Posterior vena cava (tissue), 2 donors: ENCODE measurements at regions not wholly inside any gene's neighbourhood (a gene's known extent, or its start where the extent isn't known, plus 50 kb on each side); places are given as distances from the start of the nearest gene placed in this dataset.

Experiments used
- DNase-seq: peaks from one replicate; pipeline ENCODE4 v3.0.0-alpha.2; 2020; ENCODE audit warnings: low spot score
- intact Hi-C, 2 donors: fragments of 100-400 bp; cut with DNase I; formaldehyde crosslinking; loops; one replicate each; pipeline versions ENCODE4 v1.14.1 to v1.14.2; 2022 to 2023
- donor health status: DM: yes; HTN: yes; CAD: no.
- donor health status: DM: yes; HTN: yes; CAD: no.

DNA sequence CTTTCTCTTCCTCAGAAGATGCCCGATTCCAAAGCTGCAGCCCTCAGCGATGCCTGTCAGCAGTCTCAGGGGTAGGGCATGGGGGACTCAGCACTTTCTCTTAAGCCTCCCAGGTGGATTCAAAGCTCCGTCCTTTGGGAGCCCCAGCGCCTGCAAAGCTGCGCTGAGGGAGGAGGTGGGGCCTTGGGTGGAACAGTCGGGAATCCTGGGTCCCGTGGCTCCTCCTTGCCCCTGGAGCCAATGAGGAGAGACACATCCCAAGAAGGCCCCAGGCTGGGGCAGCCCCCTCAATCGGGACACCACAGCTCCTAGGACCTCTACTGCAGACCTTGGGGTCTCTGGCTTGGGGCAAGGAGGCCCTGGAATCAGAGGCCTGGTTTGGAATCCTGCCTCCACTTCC is 227.5 kb upstream of the IGF1R start:
- no peak for DNase-seq
- intact Hi-C loops = loop anchor here (2.0 to 10.0 kb wide), 3 partner anchors 108 to 516 kb away; no protein-coding TSS in a partner anchor

GRCh38 chr15:98421419-98422129 is 226.8 kb upstream of the IGF1R start:
- peak; percentile 90 for DNase-seq
- intact Hi-C loops = loop anchor here (2.0 to 10.0 kb wide), 3 partner anchors 109 to 517 kb away; no protein-coding TSS in a partner anchor

GRCh38 chr15:98422130-98422478 is 226.2 kb upstream of the IGF1R start:
- intact Hi-C loops = loop anchor here (5.0 to 10.0 kb wide), 2 partner anchors 110 to 517 kb away; no protein-coding TSS in a partner anchor
- DNase-seq = no peak

DNA sequence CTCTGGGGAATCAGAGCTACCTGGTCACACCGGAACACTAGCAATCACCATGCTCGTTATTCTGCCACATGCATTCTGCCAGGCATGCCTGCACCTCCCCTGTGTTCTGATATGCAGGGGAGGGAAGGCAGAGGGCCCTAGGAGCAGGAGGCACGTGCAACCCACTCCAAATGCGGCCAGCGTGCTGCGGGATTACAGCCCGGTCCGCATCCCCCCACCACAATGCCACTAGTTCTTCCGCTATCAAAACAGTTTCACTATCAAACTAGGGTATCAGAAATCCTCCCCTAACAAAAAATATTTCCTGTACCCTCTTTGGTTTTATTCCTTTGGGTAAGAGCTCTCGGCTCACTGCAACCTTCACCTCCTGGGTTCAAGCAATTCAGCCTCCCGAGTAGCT is 223.2 kb upstream of the IGF1R start:
- intact Hi-C loops = loop anchor here in 1 of 2 donors (10.0 kb wide), 1 partner anchor 520 kb away; no protein-coding TSS in a partner anchor
- no peak for DNase-seq

- no peak for DNase-seq
- intact Hi-C loops = loop anchor here in 1 of 2 donors (10.0 kb wide), 1 partner anchor 523 kb away; no protein-coding TSS in a partner anchor
These were observed 221.0 kb upstream of the IGF1R start for GRCh38 chr15:98427321-98427720.

DNA sequence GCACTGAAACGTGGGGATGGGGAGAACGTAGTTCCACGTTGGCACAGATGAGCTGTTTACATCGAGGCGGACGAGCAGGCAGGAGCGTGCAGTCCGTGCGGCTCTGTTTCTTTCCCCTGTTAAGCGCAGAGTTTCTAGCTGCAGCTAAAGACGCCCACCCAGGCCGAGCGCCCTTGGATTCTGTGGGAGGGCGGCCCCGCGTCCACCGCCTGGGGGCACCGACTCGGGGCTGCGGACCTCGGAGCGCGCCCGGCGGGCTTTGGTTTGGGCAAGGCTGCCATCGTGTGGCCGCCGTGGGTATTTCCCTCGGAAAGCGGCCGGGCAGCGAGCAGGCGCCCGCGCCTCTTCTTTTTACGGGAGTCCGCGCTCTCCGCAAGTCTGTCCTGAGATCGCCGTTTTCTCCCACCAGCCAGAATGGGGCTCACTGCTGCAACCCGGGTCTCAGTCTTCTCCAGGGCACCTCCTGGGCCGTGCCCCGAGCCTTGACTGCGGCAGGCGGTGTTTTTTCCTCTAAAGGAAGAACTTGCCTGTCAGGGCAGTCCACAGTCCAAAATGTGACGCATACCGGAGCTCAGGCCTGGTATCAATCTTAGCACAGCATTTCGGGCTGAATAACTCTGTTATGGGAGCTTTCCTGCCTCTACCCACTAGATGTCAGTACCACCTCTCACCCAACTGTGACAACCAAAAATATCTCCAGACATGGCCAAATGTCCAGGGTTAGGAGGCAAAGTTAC is 219.9 kb upstream of the IGF1R start:
- intact Hi-C loops = loop anchor here in 1 of 2 donors (10.0 kb wide), 1 partner anchor 524 kb away; no protein-coding TSS in a partner anchor
- DNase-seq = peak; percentile 92

DNA sequence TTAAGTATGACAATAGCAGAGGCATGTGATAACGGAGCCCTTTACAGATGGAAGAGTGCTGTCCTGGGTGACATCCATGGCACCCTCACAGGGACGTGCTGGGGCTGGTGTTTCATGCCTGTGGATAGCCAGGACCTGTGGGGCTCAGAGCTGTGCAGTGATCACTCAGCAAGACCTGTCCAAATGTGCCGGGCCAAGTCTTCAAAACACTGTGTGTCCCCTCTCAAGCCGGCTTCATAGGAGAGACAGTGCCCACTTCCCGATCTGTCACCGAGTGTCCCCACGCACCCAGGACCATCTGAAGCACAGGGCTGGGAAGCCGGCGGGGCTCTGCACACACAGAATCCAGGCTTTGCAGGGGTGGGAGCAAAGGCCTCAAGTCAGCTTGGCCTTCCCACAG is 217.2 kb upstream of the IGF1R start:
- no peak for DNase-seq
- intact Hi-C loops = no loop called here

DNA sequence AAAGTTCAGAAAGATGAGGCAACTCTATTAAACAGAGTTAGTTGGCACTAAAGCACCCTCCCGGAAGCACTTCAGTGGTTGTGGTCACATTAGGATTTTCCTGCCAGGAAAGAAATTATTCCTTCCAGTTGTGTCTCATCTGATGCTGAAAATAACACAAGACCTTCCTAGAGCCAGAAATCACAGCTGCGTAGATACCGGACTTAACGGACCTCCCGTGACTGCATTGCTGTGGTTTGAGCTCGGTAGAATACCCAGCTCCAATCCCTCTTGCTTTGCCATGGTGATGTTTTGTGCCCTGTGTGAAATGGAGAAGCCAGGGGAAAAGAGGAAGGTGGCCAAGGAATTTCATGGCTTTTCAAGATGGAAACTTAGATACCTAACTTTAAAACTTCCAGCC is 215.0 kb upstream of the IGF1R start:
- intact Hi-C loops = no loop called here
- no peak for DNase-seq

GRCh38 chr15:98433856-98434255 is 214.5 kb upstream of the IGF1R start:
- intact Hi-C loops = no loop called here

DNA sequence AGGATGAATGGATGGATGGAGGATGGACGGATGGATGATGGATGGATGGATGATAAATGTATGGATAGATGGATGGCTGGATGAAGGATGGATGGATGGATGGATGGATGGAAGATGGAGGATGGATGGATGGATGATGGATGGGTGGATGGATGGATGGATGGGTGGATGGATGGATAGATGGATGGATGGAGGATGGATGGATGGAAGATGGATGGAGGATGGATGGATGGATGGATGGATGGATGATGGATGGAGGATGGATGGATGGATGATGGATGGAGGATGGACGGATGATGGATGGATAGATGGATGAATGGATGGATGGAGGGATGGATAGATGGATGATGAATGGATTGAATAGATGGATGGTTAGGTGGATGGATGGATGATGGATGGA is 210.6 kb upstream of the IGF1R start:
- no peak for DNase-seq
- intact Hi-C loops = no loop called here

More at GRCh38 chr15:98433856-98434255, 214.5 kb upstream of the IGF1R start:
- DNase-seq = no peak

DNA sequence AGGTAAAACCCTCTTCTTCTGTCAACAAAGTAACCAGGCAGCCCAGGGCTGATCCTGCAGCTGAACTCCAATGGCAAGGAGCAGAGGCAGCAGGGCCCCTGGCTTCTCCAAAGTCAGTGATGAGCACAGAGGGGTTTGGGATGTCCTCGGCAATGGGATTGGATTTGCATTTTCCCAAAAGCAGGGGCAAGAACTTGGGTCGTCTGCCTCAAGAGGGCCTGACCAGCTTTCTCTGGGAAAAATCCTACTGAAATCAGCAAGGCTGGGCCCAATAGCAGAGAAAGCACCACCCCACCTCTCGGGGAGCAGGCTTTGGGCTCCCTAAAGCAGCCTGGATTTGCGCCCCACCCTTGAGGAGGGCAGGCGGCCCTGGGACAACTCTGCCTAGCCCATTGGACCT is 210.0 kb upstream of the IGF1R start:
- intact Hi-C loops = no loop called here
- DNase-seq = no peak

GRCh38 chr15:98438907-98439306 is 209.4 kb upstream of the IGF1R start:
- intact Hi-C loops = no loop called here
- no peak for DNase-seq

GRCh38 chr15:98439523-98439942 is 208.8 kb upstream of the IGF1R start:
- no peak for DNase-seq
- intact Hi-C loops = no loop called here

- no peak for DNase-seq
- intact Hi-C loops = loop anchor here in 1 of 2 donors (10.0 kb wide), 2 partner anchors 464 to 634 kb away; no protein-coding TSS in a partner anchor
These were observed 207.4 kb upstream of the IGF1R start for GRCh38 chr15:98440917-98441316.

DNA sequence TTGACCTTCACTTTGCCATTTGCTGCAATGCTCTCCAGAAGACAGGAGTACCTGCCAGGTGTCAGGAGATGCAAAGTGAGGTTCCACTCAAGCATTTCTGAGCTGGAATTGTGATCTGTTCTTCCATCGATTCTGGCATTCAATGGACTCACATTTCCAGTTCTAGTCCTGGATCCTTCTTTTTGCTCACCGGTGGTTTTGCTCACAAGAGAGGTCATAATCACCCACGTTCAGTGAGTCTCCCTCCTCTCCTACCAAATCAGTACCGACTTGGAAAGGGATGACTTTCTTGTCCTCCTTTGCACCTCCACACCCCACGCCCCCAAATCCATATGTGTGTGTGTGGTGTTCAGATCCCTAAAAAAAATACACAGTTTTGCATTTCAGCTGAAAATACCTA is 206.7 kb upstream of the IGF1R start:
- DNase-seq = no peak
- intact Hi-C loops = loop anchor here in 1 of 2 donors (10.0 kb wide), 2 partner anchors 463 to 633 kb away; no protein-coding TSS in a partner anchor

DNA sequence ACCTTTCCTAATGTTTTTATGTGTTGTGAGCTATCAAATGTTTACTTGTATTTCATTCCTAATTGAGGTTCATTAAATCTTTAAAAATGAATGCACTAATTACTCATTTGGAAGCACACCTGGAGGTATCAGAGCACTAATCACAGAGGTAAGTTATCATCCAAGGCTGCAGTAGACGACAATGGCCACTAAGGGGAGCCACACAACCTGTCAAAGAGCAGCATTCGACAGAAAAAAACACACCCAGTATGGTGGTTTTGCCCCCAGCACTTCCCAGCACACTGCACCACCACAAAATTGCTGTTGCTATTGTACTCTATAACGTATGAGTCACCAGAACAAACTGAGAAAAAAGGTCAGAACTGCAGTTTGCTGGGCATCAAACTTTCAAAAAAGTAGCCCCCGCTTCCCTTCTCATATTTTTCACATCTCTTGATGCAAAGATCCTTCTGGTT is 205.9 kb upstream of the IGF1R start:
- intact Hi-C loops = loop anchor here in 1 of 2 donors (10.0 kb wide), 2 partner anchors 462 to 632 kb away; no protein-coding TSS in a partner anchor
- DNase-seq = no peak

DNA sequence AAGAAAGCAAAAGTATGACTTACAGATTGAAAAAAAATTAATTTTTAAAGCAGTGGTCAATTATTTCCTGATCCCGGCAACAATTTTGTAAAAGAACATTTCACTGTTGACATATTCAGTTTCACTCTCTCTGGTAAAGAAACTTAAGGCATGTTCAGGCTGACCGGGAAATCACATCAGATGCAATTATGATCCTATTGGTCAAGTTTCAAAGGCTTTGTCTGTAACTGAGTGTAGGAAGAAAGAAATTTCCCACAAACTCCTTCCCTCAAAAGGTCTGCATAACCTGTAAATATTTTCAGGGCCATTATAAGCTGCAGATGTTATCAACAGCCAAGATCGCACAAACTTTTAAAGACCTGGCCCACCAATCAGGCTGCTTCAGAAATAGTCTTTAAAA is 205.4 kb upstream of the IGF1R start:
- DNase-seq = no peak
- intact Hi-C loops = loop anchor here in 1 of 2 donors (10.0 kb wide), 2 partner anchors 462 to 632 kb away; no protein-coding TSS in a partner anchor

- DNase-seq = no peak
- intact Hi-C loops = loop anchor here in 1 of 2 donors (10.0 kb wide), 2 partner anchors 461 to 631 kb away; no protein-coding TSS in a partner anchor
These were observed 204.8 kb upstream of the IGF1R start for GRCh38 chr15:98443526-98443925.

- intact Hi-C loops = loop anchor here in 1 of 2 donors (10.0 kb wide), 2 partner anchors 461 to 631 kb away; no protein-coding TSS in a partner anchor
- no peak for DNase-seq
These were observed 204.2 kb upstream of the IGF1R start for GRCh38 chr15:98444138-98444537.

- intact Hi-C loops = loop anchor here in 1 of 2 donors (10.0 kb wide), 2 partner anchors 459 to 629 kb away; no protein-coding TSS in a partner anchor
- no peak for DNase-seq
These were observed 203.0 kb upstream of the IGF1R start for GRCh38 chr15:98445315-98445714.
